GM18951 (cell line): ENCODE measurements at regions not wholly inside any gene's neighbourhood (a gene's known extent, or its start where the extent isn't known, plus 50 kb on each side); places are given as distances from the start of the nearest gene placed in this dataset.

Source experiments
- POLR2A ChIP-seq: IDR thresholded peaks from 4 replicates; pipeline ENCODE4 v1.6.1; 2011; ENCODE audit warnings: mild to moderate bottlenecking; ENCODE audit not compliant: insufficient read length, insufficient read depth; ENCODE audit errors: extremely low read depth
- in situ Hi-C: fragments of 300-500 bp; cut with MboI; formaldehyde crosslinking; loops from one replicate; pipeline ENCODE4 v1.12.0; 2022; ENCODE audit warnings: low sequenced_read_pairs, mixed read lengths, inconsistent platforms; ENCODE audit not compliant: unreplicated experiment

DNA sequence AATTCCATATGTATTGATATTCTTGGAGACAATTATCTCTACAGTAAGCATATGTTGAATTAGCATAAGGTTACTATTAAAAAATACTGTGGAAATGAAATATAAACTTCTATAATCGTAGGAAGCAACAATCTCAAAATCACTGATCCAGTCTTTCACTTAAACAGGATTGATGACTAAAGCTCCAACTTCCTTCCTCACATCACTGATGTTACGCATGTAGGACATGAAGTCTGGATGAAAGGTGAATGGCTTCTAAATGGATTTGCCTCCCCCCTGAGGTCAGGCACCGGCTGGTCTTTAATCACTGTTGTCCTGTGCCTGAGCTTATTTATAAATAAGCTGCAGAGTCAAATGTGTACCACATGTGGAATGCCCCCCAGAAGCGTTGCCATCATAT, 157.1 kb upstream of the NFIB start:
- no peak for TF ChIP-seq POLR2A
- in situ Hi-C loops, result no loop called here

DNA sequence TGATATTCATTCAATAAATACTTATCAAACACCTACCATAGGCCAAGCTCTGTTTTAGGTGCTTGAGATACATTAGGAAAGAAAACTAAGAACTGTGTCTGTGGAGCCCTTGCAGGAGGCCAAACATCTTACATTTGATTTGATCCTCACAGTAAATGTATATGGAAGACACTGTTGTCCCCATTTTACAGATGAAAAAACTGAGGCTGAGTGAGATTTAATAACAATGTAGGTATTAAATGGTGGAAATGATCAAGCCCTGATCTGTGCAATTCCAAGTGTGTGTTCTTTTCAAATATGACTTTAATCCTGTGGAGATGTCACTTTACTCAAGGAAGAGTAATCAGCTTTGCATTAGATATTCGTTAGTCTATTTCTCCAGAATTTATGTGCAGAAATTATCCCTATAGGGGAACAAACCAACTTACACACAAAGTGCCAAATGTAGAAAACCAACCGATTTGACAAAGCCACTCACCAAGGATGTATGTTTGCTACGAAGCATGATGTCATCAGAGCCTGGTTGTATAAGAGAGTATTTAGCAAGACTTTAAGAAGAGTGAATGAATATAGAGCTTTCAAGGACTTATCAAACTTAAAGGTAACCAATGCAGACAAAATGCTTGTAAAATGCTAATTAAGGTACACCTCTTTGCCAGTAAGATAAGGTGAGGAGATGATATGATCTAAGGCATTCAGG, 153.9 kb upstream of the NFIB start:
- in situ Hi-C loops, result loop anchor here (10.0 kb wide), 1 partner anchor 307 kb away; no protein-coding TSS in a partner anchor
- TF ChIP-seq POLR2A, result no peak

DNA sequence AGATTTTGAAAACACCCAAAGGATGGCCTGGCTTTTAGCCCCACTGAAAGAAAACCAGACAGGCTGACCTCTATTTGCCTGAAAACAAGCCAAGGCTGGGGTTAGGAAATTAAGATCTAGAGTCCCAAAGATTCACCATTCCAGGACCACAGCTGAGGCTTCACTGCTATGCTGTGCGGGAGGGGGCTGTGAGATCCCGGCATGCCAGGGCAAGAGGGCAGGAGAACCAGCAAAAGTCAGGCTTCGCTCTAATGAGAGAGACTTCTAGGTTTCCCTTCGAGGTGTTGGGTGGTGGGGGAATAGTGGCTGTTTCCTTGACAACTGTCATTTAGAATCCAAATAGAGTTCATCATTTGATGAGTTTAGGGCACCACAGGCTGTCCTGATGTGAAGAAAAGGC, 152.9 kb upstream of the NFIB start:
- in situ Hi-C loops, result loop anchor here (10.0 kb wide), 1 partner anchor 308 kb away; no protein-coding TSS in a partner anchor
- TF ChIP-seq POLR2A, result no peak

DNA sequence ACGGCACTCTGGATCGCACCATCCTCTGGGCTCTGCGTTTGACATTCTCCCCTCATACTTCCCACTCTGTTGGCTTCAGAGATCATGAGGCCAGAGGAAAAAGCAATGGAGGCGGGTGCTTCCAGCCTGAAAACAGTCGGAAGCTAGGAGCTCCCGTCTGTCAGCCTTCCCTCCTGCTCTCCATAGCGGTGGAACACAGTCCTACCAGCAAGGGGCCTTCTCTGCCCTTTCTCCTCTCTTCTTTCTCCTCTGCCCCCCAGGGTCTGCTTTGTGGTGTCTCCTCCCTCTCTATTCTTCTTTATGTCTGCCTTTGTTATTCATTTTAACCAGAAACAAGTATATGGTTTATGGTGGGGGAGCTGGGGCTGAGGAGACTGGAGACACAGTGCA, 152.5 kb upstream of the NFIB start:
- in situ Hi-C loops, result loop anchor here (10.0 kb wide), 1 partner anchor 308 kb away; no protein-coding TSS in a partner anchor
- TF ChIP-seq POLR2A, result no peak

DNA sequence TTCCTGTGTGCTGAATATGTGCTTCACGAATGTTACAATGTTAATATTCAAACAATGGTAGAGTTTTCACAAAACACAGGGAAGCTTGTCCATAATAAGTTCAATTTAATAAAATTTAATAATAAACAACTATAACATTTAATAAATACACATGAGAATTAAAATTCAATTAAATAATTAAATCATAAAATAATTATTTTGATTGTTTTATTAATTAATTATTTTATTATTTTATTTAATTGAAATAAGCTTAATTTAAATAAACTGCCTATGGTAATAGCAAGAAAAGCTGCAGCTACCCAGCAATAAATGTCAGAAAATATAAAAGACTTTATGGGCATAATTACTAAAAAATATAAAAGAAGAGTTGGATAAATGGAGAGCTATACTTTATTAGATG, 149.0 kb upstream of the NFIB start:
- in situ Hi-C loops, result loop anchor here (10.0 kb wide), 1 partner anchor 312 kb away; no protein-coding TSS in a partner anchor

DNA sequence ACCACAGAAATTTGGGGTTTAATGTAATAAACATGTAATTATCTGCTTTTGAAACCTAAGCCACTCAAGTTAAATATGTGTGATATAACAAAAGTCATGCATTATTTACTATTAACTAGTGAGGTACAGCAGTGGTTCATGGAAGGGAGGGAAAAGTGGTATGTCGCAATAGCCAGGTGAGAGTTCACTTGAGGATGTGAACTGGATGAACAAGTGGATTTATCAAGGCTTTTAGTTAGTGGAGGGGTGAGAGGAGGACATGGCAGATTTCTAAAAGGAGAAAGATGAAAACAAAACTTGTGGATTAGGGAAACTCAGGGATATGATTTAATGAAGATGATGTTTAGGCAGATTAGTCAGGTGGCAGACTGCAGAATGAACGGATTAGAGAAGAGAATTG, 141.3 kb upstream of the NFIB start:
- in situ Hi-C loops, result no loop called here

More for the DNA sequence above, 149.0 kb upstream of the NFIB start:
- TF ChIP-seq POLR2A, result no peak

DNA sequence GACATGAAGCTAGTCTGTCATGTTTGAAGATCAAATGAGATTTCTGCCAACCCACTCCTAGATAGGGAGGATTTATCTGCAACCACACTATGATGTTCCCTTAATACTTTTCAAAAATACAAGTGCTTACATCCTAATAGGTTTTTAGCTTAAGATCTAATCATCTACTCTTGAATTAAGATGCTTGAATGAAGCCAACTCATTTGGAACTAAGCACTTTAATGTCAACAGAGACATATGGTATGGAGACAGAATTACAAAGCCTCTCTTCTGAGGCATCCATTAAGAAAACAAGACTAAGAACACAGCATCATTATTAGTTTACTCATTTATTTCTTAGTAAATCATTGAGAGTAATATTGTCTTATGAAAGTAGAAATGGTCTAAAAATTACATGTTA, 139.3 kb upstream of the NFIB start:
- in situ Hi-C loops, result no loop called here

More for the DNA sequence above, 141.3 kb upstream of the NFIB start:
- TF ChIP-seq POLR2A, result no peak

DNA sequence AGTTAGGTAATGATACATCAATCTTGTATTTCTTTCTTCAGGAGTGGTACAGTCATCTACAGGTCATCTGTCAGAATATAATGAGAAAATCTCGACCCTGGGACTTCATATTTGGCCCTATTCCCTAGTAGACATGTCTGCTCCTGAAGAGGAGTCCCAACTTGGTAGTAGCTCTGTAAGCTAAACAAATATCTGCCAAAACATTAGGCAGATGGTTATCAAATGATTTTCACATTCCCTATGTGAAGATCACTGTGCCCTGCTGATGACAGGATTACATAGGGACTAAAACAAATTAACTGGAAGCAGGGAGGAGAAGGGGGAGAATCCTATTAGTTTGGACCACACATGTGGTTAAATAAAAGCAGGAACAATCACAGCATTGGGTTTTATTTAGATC, 138.6 kb upstream of the NFIB start:
- in situ Hi-C loops, result no loop called here

More for the DNA sequence above, 139.3 kb upstream of the NFIB start:
- no peak for TF ChIP-seq POLR2A

DNA sequence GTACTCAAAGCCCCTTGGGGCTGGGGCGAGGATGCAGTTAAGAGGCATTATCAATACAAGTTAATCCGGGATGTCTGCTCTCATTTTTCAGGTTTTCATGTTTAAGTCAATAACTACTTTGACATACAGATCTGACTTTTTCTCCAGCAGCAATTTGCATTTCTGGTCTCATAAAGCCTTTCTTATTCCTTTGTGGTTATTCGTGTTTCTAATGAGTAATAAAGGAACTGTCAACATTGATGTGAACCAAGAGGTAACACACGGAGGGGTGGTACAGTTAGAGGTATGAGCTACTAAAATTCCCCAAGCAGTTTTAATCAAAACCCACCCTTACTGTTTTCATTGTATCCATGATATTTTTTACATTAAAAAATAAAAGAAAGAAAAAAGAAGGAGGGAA, 138.0 kb upstream of the NFIB start:
- TF ChIP-seq POLR2A, result no peak
- in situ Hi-C loops, result no loop called here

More for the DNA sequence above, 138.6 kb upstream of the NFIB start:
- no peak for TF ChIP-seq POLR2A

DNA sequence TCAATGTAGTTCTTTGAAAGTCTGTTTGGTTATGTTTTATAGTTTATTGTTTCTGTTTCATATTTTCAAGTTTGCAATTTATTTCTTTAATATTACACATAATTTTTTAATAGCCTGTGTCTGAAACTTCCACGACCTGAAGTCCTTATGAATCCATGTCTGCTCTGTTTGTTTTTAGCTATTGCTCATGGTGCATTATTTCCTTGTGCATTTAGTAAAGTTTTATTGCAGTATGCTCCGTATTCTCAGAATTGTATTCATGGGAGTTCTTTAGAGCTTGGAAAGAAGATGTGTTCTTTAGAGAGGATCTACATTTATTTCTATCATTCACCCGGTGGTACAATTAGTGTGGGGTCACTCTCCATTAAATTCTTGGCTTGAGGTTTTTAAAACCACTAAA, 133.2 kb upstream of the NFIB start:
- TF ChIP-seq POLR2A, result no peak
- in situ Hi-C loops, result no loop called here

DNA sequence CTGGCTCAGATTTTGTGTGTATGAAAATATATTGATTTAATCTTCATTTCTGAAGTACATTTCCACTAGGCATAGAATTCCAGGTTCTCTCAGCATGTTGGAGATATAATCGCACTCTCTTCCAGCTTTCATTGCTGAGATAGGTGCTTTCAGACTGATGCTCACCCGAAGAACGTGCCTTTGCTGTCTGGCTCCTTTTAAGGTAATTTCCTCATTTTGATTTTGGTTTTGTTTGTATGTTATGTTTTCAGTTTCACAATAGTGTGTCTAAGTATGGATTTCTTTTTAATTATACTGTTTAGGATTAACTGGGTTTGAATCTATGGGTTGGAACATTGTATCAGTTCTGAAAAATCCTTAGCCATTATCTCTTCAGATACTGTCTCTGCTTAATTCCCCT, 132.0 kb upstream of the NFIB start:
- in situ Hi-C loops, result no loop called here

DNA sequence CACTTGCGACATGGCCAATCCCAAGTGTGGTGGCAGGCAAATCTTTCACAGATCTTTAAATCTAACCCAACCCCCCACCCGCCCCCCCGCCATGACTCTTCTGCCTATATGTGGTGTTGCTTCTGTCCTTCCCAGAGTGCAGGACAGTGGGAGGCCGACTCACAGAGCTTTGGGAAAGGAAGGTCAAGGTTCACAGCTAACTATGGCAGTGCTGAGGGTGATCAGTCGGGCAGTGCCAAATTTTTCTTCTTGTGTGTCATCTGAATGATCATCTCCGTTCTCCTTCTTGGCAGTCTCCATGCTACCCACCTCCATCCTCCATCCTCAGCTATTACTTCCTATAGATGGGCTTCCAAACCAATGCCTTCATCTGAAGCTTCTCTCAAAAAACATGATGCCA, 129.0 kb upstream of the NFIB start:
- no peak for TF ChIP-seq POLR2A
- in situ Hi-C loops, result no loop called here

More for the DNA sequence above, 132.0 kb upstream of the NFIB start:
- no peak for TF ChIP-seq POLR2A

DNA sequence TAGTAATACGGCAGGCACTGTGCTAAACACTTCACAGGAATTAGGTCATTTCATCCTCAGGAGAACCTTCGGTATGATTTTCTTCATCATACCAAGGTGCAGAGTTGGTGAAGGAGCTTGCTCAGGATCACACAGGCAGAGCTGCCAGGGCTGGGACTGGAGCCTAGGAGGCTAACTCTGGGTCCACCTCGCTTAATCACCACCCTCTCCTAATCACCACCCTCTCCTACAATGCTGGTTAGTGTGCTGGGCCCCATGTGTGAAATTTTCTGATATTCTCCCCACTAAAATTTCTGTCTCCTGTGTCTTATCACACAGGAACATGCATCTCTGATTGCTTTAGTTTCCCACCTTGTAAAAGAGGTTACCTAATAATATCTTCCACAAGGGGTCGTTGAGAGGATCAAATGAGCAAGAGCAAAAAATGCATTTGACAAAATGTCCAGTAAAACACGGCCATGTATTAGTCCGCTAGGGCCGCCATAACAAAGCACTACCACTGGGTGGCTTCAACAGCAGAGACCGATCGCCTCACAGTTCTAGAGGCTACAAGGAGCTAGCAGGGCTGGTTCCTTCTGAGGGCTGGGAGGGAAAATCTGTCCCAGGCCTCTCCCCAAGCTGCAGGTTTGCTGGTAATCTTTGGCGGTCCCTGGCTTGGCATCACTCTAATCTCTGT, 128.2 kb upstream of the NFIB start:
- TF ChIP-seq POLR2A, result no peak
- in situ Hi-C loops, result no loop called here

DNA sequence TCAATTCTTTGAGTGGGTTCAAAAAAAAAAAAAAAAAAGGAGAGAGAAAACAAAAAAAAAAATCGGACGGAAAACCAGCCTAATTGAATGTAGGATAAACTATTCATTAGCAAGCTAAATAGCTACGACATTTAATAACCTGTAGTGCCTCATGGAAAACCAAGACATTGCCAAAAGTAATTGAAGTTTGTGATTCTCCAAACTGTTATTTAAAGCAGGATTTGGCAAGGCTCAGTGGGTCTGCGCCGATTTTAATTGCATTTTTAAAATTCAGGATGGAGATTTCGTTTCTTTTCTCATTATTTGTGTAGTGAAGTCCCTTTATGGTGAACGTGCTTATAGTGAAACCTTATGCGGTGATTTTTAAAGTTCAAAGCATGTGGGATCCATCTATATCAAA, 127.2 kb upstream of the NFIB start:
- in situ Hi-C loops, result no loop called here
- TF ChIP-seq POLR2A, result no peak
